ENCODE measurements at regions not wholly inside any gene's neighbourhood (a gene's known extent, or its start where the extent isn't known, plus 50 kb on each side); places are given as distances from the start of the nearest gene placed in this dataset.
A peak's percentile ranks its signal among the peaks of the same experiment; 100 is the strongest.

DNA sequence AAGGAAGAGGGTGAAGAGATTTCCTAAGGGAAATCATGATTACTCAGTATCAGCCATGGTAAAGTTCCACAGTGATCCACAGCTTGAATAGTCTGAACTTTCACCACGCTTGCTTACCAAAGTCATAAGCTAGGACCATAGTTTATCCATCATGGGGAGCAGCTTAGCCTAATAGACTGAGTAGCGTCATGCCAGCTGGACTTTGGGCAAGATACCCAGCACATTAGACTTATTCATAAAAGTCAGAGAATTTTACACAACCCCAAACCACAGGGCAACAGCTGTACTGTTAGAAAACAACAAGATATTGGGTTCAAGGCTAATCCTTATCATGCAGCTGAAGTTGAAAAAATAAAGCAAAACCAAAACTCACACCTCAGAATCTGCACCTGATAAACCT, 491.0 kb downstream of the XPNPEP1 start:
- DNase-seq = no peak
- Histone ChIP-seq H3K9me3 (no peaks in the 10 kb centered on the region), H3K4me1 (no peaks in the 10 kb centered on the region), H3K27ac (no peak overlapping the region), H3K36me3 (ENCODE audit: low read depth, missing control alignments) (no peaks in the 10 kb centered on the region), H3K4me3 (no peak overlapping the region), H3K27me3 (no peaks in the 10 kb centered on the region)
- TF ChIP-seq POLR2A (IDR thresholded peaks at IDR 0.05) = no peak
- TF ChIP-seq, protein P1, sequence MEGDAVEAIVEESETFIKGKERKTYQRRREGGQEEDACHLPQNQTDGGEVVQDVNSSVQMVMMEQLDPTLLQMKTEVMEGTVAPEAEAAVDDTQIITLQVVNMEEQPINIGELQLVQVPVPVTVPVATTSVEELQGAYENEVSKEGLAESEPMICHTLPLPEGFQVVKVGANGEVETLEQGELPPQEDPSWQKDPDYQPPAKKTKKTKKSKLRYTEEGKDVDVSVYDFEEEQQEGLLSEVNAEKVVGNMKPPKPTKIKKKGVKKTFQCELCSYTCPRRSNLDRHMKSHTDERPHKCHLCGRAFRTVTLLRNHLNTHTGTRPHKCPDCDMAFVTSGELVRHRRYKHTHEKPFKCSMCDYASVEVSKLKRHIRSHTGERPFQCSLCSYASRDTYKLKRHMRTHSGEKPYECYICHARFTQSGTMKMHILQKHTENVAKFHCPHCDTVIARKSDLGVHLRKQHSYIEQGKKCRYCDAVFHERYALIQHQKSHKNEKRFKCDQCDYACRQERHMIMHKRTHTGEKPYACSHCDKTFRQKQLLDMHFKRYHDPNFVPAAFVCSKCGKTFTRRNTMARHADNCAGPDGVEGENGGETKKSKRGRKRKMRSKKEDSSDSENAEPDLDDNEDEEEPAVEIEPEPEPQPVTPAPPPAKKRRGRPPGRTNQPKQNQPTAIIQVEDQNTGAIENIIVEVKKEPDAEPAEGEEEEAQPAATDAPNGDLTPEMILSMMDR (IDR thresholded peaks at IDR 0.05) = no peak
- WGBS, 2 donors = 88 to 91% methylated on average over 2 of the region's 2 CpGs
- intact Hi-C loops (cut with DNase I; ENCODE audit: low total_unique reads) = no loop called here

DNA sequence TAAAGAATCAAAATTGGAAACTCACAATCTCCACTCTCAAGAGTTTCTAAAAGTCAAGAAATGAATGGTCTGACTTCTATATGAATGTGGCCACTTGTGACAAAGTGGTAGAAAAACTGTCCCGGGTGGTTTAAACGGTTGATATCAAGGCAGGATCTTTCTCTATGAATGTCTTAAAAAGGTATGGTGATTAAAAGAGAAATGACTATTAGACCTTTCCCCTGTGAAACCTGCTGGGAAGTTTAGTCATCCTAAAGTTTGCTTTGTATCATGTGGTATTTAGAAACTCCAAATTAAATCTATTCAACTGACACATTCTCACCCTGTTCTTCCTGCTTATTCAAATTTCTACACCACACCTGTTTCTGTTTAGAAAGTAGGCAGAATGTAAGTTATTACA, 492.5 kb downstream of the XPNPEP1 start:
- no peaks in the 10 kb centered on the region for H3K27me3 ChIP-seq
- no peak overlapping the region for H3K27ac ChIP-seq
- intact Hi-C loops (cut with DNase I; ENCODE audit: low total_unique reads) = no loop called here
- H3K4me3 ChIP-seq = no peak overlapping the region
- H3K9me3 ChIP-seq = no peaks in the 10 kb centered on the region
- TF ChIP-seq POLR2A (IDR thresholded peaks at IDR 0.05) = no peak
- TF ChIP-seq, protein P1 (IDR thresholded peaks at IDR 0.05) = no peak
- 85 to 90% methylated on average over 2 of the region's 2 CpGs for WGBS, 2 donors
- no peak for DNase-seq
- no peaks in the 10 kb centered on the region for H3K36me3 ChIP-seq (ENCODE audit: low read depth, missing control alignments)
- no peaks in the 10 kb centered on the region for H3K4me1 ChIP-seq

DNA sequence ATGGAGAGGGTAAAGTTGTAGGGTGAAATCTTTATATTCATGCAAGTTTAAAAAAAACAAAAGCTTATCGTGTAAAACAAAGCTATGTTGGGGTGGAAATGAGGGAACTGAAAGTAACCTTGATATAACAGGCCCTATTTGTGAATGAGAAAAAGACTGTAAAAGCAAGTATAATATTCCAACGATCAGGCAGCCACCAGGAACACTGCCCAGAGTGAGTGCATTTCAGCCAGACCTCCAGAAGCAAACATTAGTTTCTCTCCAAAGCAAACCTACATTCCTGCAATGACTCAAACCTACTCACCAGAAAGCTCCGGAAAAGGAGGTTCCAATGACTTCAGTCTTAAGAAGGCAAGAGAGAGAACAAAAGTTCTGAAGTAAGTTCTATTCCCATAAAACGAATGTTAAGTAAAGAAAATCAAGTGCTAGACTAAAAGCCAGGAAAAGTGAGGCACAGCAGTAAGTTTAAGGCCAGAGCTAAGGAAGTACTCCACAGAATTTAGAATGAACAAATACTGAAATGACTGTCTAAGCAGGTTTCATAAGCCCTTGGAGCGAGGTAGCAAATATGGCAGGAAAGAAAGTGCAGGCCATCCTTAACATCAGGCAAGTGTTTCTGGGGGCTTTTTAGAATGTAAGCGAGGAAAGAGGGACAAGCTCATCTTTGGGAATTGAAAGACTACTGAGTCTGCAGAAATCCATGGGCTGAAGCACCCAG, 493.1 kb downstream of the XPNPEP1 start:
- Histone ChIP-seq H3K36me3 (ENCODE audit: low read depth, missing control alignments) (no peaks in the 10 kb centered on the region), H3K4me1 (no peaks in the 10 kb centered on the region), H3K27me3 (no peaks in the 10 kb centered on the region), H3K4me3 (no peak overlapping the region), H3K9me3 (no peaks in the 10 kb centered on the region), H3K27ac (no peak overlapping the region)
- intact Hi-C loops (cut with DNase I; ENCODE audit: low total_unique reads) = no loop called here
- DNase-seq = peak; percentile 16
- WGBS, 2 donors = 60 to 61% methylated on average over 6 of the region's 6 CpGs
- TF ChIP-seq, protein P1 (IDR thresholded peaks at IDR 0.05) = no peak
- no peak for TF ChIP-seq POLR2A (IDR thresholded peaks at IDR 0.05)

DNA sequence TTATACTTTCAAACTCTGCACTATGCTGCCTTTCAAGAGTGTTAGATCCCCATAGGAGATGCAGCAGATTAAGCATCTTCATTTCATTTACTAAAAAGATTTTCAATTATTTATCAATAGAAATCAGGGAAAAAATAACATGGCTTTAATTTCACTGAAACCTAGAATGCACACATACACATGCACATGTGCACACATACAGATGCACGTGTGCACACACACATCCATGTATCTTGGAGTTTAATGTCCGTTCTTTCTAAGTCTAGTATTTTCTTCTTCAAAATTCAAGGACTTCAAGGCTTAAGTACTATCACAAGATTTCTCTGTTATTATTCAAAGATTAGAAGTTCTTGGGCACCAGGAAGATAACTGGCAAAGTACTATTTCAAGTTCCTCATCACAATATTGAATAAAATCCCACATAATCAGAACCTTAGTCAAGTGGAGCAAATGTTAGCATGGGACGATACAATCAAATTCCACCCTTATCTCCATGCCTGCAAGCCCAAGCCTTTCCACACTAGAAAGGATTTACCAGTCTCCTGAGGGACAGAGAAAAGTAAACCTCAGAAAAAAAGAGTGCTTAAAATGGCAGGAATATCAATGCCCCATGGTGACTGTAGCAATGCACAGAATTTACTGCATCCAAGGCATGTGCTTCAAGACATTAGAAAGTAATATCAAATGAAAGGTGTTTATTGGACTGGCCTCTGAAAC, 494.4 kb downstream of the XPNPEP1 start:
- DNase-seq = no peak
- 68 to 72% methylated on average over 3 of the region's 3 CpGs for WGBS, 2 donors
- H3K36me3 ChIP-seq (ENCODE audit: low read depth, missing control alignments) = no peaks in the 10 kb centered on the region
- H3K4me3 ChIP-seq = no peak overlapping the region
- TF ChIP-seq, protein P1 (IDR thresholded peaks at IDR 0.05) = no peak
- TF ChIP-seq POLR2A (IDR thresholded peaks at IDR 0.05) = no peak
- H3K9me3 ChIP-seq = no peaks in the 10 kb centered on the region
- H3K27me3 ChIP-seq = no peaks in the 10 kb centered on the region
- H3K4me1 ChIP-seq = no peaks in the 10 kb centered on the region
- H3K27ac ChIP-seq = no peak overlapping the region
- intact Hi-C loops (cut with DNase I; ENCODE audit: low total_unique reads) = no loop called here

All from testis (tissue), 2 donors.